Hepatocyte (in vitro differentiated cells): ENCODE measurements at regions not wholly inside any gene's neighbourhood (a gene's known extent, or its start where the extent isn't known, plus 50 kb on each side); places are given as distances from the start of the nearest gene placed in this dataset.

Experiments used
- DNase-seq: peaks from one replicate; pipeline ENCODE4 v3.0.0-alpha.2; 2016; ENCODE audit warnings: low spot score
- H2AFZ ChIP-seq: fragments of 200-600 bp; sonication (generic); 2 replicates; pipeline ENCODE4 v1.6.0; 2016; ENCODE audit warnings: antibody characterized with exemption, mild to moderate bottlenecking
- H3K27ac ChIP-seq: fragments of 200-600 bp; sonication (generic); 2 replicates; pipeline ENCODE4 v1.5.1; 2016; ENCODE audit warnings: mild to moderate bottlenecking
- H3K27me3 ChIP-seq: fragments of 200-600 bp; sonication (generic); 2 replicates; pipeline ENCODE4 v1.6.1; 2016
- H3K36me3 ChIP-seq: fragments of 200-600 bp; sonication (generic); replicated peaks from 2 replicates; pipeline ENCODE4 v1.5.1; 2016; ENCODE audit warnings: low read depth; ENCODE audit not compliant: insufficient read depth
- H3K4me1 ChIP-seq: fragments of 200-600 bp; sonication (generic); 2 replicates; pipeline ENCODE4 v1.5.1; 2016; ENCODE audit warnings: mild to moderate bottlenecking, moderate library complexity; ENCODE audit not compliant: insufficient read depth
- H3K4me2 ChIP-seq: fragments of 200-600 bp; sonication (generic); 2 replicates; pipeline ENCODE4 v1.6.0; 2016
- H3K4me3 ChIP-seq: fragments of 200-600 bp; sonication (generic); 2 replicates; pipeline ENCODE4 v1.5.1; 2016; ENCODE audit warnings: mild to moderate bottlenecking
- H3K79me2 ChIP-seq: fragments of 200-600 bp; sonication (generic); 2 replicates; pipeline ENCODE4 v1.6.0; 2017; ENCODE audit warnings: mild to moderate bottlenecking
- H3K9me2 ChIP-seq: fragments of 200-600 bp; sonication (generic); replicated peaks from 2 replicates; pipeline ENCODE4 v1.6.0; 2017; ENCODE audit warnings: mild to moderate bottlenecking; ENCODE audit not compliant: insufficient read depth
- H3K9me3 ChIP-seq: fragments of 200-600 bp; sonication (generic); 2 replicates; pipeline ENCODE4 v1.5.1; 2016; ENCODE audit warnings: low read depth, mild to moderate bottlenecking
- H4K20me1 ChIP-seq: fragments of 200-600 bp; sonication (generic); 2 replicates; pipeline ENCODE4 v1.6.0; 2016; ENCODE audit warnings: mild to moderate bottlenecking; ENCODE audit not compliant: insufficient read depth, poor library complexity, severe bottlenecking
- CTCF ChIP-seq: fragments of 200-600 bp; sonication (generic); IDR thresholded peaks from 2 replicates; pipeline ENCODE4 v1.5.1; 2016; ENCODE audit warnings: antibody characterized with exemption, mild to moderate bottlenecking; ENCODE audit not compliant: poor library complexity
- EZH2 ChIP-seq: fragments of 200-600 bp; sonication (generic); IDR thresholded peaks from 2 replicates; pipeline ENCODE4 v1.6.1; 2016; ENCODE audit warnings: antibody characterized with exemption, mild to moderate bottlenecking, borderline replicate concordance
- EZH2phosphoT487 ChIP-seq: fragments of 200-600 bp; sonication (generic); IDR thresholded peaks from one replicate; pipeline ENCODE4 v1.6.1; 2018; ENCODE audit warnings: antibody characterized with exemption, mild to moderate bottlenecking, low read depth, moderate library complexity; ENCODE audit not compliant: unreplicated experiment, severe bottlenecking
- WGBS: methylation state at CpG from one replicate; pipeline ENCODE4 v1.1.6; 2016; ENCODE audit warnings: low lambda C conversion rate; ENCODE audit errors: missing lambda C conversion rate; 5-methylcytosine and 5-hydroxymethylcytosine counted together

GRCh38 chr5:100306000-100306399 lies 229.2 kb upstream of the FAM174A start:
- H3K4me1 ChIP-seq, result no peaks in the 10 kb centered on the region
- no peaks in the 10 kb centered on the region for H3K36me3 ChIP-seq
- H3K4me3 ChIP-seq, result no peak overlapping the region
- H3K27ac ChIP-seq, result no peak overlapping the region
- no peaks in the 10 kb centered on the region for H3K79me2 ChIP-seq
- H3K9me2 ChIP-seq, result no peaks in the 10 kb centered on the region
- H3K27me3 ChIP-seq, result no peaks in the 10 kb centered on the region
- H3K4me2 ChIP-seq, result no peak overlapping the region
- H2AFZ ChIP-seq, result no peak overlapping the region
- TF ChIP-seq EZH2, result no peak
- TF ChIP-seq EZH2phosphoT487, result no peak
- no peak for TF ChIP-seq CTCF
- DNase-seq, result no peak
- H3K9me3 ChIP-seq, result no peaks in the 10 kb centered on the region
- no peaks in the 10 kb centered on the region for H4K20me1 ChIP-seq

- Histone ChIP-seq H4K20me1 (no peaks in the 10 kb centered on the region), H3K4me1 (no peaks in the 10 kb centered on the region), H3K9me3 (no peaks in the 10 kb centered on the region), H3K9me2 (no peaks in the 10 kb centered on the region), H3K4me3 (no peak overlapping the region), H3K27ac (no peak overlapping the region), H3K36me3 (no peaks in the 10 kb centered on the region), H3K4me2 (no peak overlapping the region), H3K27me3 (no peaks in the 10 kb centered on the region), H3K79me2 (no peaks in the 10 kb centered on the region), H2AFZ (no peak overlapping the region)
- no peak for TF ChIP-seq EZH2
- DNase-seq, result no peak
- 80% methylated on average over 1 of the region's 1 CpG for WGBS
Measured at GRCh38 chr5:100303216-100303615, 232.0 kb upstream of the FAM174A start.

GRCh38 chr5:100299261-100299660 lies 235.9 kb upstream of the FAM174A start:
- Histone ChIP-seq H3K36me3 (no peaks in the 10 kb centered on the region), H3K27ac (no peak overlapping the region), H3K27me3 (no peaks in the 10 kb centered on the region), H4K20me1 (no peaks in the 10 kb centered on the region), H3K4me1 (no peaks in the 10 kb centered on the region), H3K4me3 (no peak overlapping the region), H3K4me2 (no peak overlapping the region), H3K9me2 (no peaks in the 10 kb centered on the region), H3K9me3 (no peaks in the 10 kb centered on the region), H3K79me2 (no peaks in the 10 kb centered on the region), H2AFZ (no peak overlapping the region)
- 89% methylated on average over 2 of the region's 2 CpGs for WGBS
- TF ChIP-seq EZH2phosphoT487, result no peak
- no peak for TF ChIP-seq EZH2
- TF ChIP-seq CTCF, result no peak
- no peak for DNase-seq

- no peaks in the 10 kb centered on the region for H3K79me2 ChIP-seq
- no peak overlapping the region for H3K4me3 ChIP-seq
- H3K4me2 ChIP-seq, result no peak overlapping the region
- no peaks in the 10 kb centered on the region for H3K4me1 ChIP-seq
- H3K9me3 ChIP-seq, result no peaks in the 10 kb centered on the region
- no peaks in the 10 kb centered on the region for H3K9me2 ChIP-seq
- no peaks in the 10 kb centered on the region for H4K20me1 ChIP-seq
- no peaks in the 10 kb centered on the region for H3K36me3 ChIP-seq
- no peak for TF ChIP-seq EZH2
- no peak for TF ChIP-seq CTCF
- no peak for TF ChIP-seq EZH2phosphoT487
- H2AFZ ChIP-seq, result no peak overlapping the region
- DNase-seq, result no peak
- H3K27ac ChIP-seq, result no peak overlapping the region
- no peaks in the 10 kb centered on the region for H3K27me3 ChIP-seq
Measured at GRCh38 chr5:100276071-100276470, 259.1 kb upstream of the FAM174A start.
